Vagina (tissue), 2 donors: ENCODE measurements at regions not wholly inside any gene's neighbourhood (a gene's known extent, or its start where the extent isn't known, plus 50 kb on each side); places are given as distances from the start of the nearest gene placed in this dataset.

Experiments used
- POLR2A ChIP-seq, 2 donors: fragments of 450-650 bp; IDR thresholded peaks; one replicate each; pipeline ENCODE4 v1.6.1; 2017; ENCODE audit warnings: antibody characterized with exemption in 2 of 2, mild to moderate bottlenecking in 2 of 2, moderate library complexity in 2 of 2
- POLR2AphosphoS5 ChIP-seq, 2 donors: sonication (generic); formaldehyde crosslinking; IDR thresholded peaks; one replicate each; pipeline ENCODE4 v1.9.0; 2017; ENCODE audit warnings: antibody characterized with exemption in 2 of 2, mild to moderate bottlenecking in 2 of 2, low read depth in 1 of 2; ENCODE audit not compliant: insufficient read depth in 1 of 2
- TF ChIP-seq, protein P1 (sequence below), 3 experiments: fragments of 450-650 bp in 2 of 3; fragments of 200-600 bp in 1 of 3; sonication (generic) in 1 of 3; IDR thresholded peaks; one replicate each; pipeline ENCODE4 v1.5.1; 2017 to 2019; ENCODE audit warnings: antibody characterized with exemption in 3 of 3, mild to moderate bottlenecking in 2 of 3, moderate library complexity in 2 of 3

DNA sequence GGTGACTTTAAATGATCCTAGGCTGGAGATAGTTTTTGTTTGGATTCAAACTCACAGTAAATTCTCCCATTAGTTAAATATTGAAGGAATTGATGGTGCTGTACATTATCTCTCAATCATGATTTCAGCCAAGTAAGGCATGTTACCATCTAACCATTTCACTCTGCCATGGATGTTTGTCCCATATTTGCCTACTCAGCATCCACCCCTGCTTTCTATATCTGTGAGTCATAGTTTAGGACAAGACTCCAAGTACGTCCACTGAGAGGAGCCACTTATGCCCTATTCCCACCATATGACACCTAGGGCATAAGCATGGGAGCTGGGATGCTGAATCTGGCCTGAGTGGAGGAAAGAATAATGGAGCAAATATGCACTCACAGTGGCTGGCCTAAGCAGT is 155.2 kb downstream of the RPL10L start:
- TF ChIP-seq, protein P1, sequence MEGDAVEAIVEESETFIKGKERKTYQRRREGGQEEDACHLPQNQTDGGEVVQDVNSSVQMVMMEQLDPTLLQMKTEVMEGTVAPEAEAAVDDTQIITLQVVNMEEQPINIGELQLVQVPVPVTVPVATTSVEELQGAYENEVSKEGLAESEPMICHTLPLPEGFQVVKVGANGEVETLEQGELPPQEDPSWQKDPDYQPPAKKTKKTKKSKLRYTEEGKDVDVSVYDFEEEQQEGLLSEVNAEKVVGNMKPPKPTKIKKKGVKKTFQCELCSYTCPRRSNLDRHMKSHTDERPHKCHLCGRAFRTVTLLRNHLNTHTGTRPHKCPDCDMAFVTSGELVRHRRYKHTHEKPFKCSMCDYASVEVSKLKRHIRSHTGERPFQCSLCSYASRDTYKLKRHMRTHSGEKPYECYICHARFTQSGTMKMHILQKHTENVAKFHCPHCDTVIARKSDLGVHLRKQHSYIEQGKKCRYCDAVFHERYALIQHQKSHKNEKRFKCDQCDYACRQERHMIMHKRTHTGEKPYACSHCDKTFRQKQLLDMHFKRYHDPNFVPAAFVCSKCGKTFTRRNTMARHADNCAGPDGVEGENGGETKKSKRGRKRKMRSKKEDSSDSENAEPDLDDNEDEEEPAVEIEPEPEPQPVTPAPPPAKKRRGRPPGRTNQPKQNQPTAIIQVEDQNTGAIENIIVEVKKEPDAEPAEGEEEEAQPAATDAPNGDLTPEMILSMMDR (IDR thresholded peaks at IDR 0.05) = no peak
- no peak for TF ChIP-seq POLR2A (IDR thresholded peaks at IDR 0.05)
- TF ChIP-seq POLR2AphosphoS5 (IDR thresholded peaks at IDR 0.05; ENCODE audit: insufficient read depth in 1 of 2, low read depth in 1 of 2) = no peak
